UCSD-AML1 (cell line): ENCODE measurements at regions not wholly inside any gene's neighbourhood (a gene's known extent, or its start where the extent isn't known, plus 50 kb on each side); places are given as distances from the start of the nearest gene placed in this dataset.

Experiments
- DNase-seq: peaks from one replicate; lab custom pipeline; 2025; ENCODE audit not compliant: unreplicated experiment; lab: John Stamatoyannopoulos, UW

DNA sequence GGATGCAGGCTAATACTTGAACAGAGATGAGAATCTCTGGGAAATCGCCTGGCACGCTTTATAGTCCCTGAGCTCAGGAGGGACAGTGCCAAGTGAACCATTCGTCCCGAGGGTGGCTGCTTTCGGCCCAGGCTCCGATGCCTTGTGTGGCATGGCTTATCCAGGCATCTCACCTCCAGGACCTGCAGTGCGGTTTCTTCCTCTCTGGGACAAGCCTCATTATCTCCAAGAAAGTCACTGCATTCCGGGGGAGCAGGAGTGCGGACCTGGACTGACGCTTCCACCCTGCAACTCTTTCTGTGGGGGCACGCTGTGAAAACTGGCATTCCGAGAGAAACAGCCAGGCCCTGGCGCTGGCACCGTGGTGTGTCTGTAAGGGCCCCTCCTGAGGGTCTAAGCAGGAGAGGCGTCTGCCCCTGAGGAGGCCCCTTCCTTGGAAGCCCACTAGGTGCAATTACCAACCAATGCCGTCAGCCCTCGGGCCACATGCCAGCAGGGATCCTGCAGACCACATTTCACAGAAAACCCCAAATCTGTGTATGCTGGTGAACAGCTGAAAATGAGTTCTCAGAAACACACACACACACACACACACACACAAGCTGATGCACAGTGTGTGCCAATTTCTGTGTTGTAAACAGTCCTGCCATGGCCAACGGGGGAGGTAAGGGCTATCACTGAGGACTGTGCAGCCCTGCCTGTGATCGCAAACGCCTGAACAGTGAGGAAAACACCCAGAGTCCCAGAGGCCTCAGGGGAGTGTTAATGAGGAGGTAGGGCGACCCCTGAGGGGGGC lies 351.9 kb upstream of the SALL3 start:
- no peak for DNase-seq

DNA sequence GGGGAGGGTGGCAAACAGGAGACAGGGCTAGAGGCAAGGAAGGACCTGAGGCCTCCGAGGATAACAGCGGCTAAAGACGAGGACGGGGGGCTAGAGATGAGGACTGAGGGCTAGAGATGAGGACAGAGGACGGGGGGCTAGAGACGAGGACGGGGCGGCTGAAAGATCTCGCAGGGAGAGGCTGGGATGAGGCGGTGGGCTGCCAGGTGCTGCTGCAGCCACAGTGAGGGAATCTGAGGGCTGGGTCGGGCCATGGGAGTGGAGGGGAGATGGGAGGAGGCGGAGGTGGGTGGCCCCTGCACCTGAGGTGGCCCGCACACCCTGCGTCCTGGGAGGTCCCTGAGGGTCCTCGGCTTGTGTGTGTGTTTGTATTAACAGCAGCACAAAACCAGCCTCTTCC lies 350.2 kb upstream of the SALL3 start:
- no peak for DNase-seq

DNA sequence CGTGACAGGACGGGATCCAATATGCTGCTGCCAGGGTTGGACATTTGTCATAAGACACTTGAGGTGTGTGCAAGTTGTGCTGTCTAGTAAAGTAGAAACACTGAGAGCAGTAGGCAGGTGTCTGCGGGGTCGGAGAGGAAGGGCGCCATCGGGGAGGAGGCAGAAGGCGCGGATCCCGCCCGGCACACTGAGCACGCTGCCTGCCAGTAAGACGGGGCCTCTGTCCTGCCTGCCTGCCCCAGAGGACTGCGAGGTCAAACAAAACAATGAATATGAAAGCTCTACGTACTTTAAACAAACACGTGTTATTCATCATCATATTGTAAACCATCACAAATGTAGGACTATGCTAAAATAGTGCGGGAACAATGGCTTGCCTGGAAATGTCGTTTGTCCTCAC lies 349.3 kb upstream of the SALL3 start:
- no peak for DNase-seq

DNA sequence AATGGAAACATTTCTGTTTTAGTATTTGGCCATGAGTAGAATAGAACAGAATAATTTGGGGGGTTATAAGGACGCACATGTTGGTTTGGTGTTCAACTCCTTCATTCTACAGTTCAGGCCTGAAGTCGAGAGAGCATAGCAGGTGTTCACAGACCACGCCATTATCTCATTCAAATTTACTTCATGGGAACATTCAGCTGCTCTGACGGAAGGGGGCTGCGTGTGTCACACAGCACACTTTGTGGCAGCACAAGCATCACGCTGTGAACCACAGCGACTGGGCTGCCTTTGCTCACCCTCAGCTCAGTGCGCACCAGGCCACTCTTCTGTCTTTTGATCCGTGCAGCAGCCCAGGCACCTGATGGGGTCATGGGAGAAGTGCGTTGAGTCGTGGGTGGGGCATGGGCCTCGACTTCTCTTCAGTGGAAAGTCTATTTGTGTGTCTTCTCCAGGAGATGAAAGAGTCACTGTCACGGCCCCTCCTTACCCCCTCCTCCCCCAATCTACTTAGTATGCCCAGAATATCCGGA lies 348.6 kb upstream of the SALL3 start:
- DNase-seq = no peak

DNA sequence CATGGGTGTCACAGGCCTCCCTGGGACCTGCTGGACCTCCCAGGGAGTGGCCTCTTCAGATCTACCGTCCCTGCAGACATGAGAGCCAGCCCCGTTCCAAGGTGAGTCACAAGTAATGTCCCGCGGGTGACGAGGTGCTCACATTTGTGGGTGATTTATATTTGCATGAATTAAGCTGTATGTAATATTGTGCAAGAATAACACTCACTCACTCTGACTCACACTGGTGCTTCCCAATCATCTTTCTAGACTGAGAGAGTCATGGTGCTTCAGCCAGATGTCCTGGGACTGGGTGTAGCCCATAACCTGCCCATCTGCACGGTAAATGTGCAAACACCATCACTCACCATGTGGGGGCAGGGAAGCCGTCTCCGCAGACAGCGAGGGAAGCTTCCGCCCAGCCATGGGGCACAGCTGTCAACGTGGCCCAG lies 347.5 kb upstream of the SALL3 start:
- DNase-seq = no peak

DNA sequence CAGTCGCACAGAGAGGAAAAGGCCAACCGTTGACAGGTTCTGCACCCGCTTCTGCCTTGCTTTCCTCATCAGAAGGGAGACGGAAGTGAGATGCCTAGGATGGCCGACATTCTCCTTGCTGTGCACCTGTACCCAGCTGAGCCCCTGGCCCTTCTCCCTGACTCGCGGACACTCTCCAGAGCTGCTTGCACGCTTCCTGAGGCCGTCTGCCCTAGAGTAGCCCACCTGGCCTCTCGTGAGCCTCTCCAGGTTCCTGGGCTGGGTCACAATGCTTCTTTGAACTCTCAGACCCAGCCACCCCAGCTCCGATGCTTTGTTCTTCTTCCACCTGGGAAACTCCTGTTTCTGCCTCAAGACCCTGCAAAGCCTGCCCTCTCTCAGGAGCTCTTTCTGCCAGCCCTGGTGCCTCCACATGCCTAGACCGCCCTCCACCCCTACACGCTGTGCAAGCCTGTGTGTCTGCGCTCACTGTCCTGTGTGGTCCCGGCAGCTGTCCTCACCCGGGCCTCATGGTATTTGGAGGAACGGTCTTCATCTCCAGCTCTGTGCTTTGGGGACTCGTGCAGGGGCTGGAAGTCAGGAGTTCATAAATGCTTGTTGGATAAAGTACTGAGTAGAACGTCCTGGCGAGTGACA lies 345.4 kb upstream of the SALL3 start:
- no peak for DNase-seq

DNA sequence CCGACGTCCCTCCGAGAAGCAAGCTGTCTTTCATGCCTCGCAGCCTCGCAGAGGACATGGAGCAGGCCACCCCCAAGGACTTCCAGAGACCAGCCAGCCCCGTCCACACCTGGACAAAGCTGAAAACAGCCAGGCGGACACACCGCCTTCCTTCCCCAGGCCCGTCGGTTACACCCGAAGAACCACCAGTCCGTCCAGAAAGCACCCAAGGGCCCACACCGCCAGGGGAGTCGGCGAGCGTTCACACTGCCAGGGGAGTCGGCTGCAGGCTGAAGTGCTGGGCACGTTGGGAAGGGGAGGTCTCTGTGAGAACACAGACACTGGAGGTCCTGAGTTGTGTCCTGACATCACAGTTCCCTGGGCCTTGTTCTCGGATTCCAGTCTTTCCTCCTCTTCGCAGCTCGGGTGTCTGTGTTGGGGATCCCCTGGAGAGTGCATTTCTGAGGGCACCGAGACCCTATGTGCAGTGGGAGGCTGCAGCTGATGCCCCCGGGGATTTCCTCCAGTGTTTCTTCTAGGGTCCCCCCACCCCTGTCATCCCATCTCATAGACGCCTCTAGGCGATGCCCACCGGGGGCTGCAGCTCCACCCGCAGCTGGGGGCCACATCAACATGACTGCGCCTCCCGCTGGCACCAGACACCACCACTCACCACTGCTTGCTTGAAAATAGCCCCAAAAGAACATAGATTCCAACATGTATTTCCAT lies 344.4 kb upstream of the SALL3 start:
- no peak for DNase-seq

DNA sequence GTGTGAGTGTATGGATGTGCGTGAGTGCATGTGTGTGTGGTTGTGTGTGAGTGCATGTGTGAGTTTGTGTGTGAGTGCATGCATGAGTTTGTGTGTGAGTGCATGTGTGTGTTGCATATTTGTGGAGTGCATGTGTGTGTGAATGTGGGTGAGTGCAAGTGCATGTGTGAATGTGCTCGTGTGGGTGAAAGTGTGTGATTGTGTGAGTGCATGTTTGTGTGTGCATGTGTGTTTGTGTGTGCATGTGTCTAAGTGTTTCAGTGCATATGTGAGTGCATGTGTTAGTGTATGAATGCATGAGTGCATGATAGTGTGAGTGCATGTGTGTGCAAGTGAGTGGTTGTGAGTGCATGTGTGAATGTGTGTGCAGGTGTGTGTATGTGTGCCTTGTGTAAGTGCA lies 343.4 kb upstream of the SALL3 start:
- DNase-seq = no peak

DNA sequence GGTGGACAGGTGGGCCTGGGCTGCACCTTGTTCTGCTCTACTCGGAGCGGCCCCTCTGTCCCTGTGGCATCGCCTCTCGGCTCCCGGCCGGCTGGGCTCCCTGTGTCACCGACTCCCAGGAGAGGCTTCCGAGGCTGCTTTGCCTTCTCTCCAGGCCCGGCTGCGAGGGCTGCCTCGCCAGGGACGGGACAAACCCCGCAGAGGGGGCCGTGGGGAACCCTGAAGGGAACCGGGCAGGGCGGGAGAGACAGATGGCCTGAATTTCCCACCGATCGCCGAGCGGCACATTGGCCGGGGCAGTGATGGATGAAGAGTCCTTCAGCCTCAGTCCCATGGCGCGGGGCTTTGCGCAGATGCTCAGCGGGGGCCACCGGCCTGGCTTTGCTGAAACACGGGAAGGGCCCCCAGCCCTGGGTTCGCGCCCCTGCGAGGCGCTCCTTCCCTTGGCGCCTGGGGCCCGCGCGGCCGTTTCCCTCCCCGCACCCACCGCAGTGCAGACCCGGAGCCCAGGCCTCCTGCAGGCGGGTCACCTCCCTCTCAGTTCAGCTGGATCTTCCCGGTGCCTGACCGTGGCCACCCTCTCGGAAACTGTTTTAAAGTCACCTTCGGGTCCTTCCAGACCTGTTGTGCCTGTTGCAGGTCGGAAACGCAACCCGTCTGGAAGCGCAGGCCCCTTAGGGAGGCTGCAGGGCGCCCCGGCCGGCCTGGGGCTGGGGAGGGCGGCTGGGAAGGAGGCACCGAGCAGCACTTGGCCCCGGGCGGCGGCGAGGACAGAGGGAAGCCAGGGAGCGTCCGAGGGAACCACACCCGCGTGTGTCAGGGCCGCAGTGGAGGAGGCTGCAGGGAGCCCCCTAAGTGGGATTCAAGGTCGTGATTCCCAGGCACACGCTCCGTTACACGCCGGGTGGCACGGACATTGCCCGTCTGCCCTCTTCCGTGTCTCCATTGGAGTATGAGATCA lies 341.9 kb upstream of the SALL3 start:
- no peak for DNase-seq

DNA sequence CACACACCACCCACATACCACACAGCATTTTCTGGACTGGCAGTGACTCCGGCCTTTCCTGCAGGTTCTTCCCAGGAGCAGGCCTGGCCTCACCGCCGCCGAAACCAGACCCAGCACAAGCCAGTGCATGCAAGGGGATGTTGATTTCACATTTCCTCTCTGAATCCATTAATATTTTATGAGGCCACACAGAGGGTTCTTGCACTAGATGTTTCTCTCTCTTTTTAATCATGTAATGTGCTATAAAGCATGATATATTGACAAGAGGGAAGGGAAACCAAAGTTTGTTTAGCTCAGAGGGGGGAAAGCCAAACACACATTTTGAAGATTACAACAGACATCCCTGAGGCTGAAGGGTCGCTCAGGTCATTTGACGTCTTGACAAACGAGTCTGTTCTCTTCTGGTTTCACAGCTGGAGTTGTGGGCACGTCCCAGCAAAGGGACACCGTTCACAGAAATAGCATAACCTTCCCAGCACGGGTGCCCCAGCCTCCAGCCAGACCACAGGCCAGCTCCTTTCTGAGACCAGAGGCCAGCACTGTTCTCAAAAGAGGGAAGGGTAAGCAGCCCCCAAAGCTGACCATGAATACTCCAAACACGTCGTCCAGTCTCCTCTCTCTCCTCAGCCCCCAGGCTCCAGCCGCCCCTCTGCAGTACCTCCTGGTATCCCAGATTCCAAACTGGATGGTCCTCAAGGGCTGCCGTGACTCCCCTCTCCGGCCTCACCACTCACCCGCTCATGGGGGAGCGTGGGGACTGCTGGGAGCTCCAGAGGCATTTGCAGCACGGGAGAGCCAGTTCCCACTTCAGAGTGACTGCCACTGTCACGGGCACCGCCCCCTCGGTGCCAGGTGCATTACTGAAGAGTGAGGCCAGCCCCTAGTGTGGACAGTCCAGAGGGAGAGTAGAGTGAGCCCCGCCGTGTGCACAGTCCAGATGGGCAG lies 340.3 kb upstream of the SALL3 start:
- no peak for DNase-seq

DNA sequence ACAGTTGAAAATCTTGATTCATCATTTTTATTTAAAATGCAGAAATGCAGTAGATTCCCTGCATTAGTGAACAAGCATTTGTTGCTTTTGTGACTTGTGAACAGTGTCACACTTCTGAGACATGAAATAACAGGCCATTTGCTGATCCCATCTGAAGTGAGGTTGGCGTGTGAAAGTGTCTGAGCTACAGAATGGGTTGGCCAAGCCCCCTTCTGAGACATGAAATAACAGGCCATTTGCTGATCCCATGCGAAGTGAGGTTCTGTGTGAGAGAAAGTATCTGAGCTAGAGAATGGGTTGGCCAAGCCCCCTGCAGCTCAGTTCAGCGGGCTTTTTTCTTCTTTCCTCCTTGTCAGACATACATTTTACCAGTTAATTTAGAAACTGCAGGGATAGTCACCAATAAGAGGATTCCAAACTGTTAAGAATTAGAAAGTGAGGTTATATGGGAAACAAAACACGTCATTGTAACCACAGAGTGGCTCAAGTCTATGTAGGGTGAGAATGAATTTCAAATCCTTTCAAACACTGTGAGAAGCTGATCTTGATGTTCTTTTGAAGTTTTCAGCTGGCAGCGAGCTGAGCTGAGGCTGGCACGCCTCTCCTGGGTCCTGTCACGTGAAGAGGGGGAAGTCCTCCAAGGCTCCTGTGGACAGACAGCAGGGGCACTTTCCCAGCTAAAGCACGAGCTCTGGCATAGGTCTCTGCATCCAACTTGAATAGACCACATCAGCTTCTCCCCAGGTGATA lies 339.2 kb upstream of the SALL3 start:
- no peak for DNase-seq

DNA sequence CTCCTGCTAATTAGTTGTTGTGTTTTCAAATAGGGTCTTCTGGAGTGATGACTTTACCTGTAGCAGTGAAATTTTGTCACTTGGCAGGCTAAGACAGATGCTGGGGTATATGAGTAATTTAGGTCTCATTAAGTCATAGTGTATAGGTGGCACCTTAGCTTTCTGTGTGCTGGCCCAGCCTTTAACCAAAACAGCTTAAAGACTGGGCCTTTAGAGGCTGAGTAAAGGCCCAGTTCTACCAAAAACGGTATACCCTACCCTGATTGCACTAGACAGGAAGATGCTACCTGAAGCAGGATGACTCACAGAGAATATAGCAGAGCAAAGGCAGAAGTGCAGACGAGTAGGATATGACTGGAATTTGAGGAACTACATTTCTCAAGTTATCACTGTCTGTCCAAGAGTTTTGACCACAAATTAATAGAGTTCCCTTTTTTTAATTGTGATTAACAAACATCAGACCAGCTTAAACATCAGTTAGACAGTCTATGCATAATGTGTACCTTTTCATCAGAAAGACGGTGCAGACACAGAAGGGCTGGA lies 337.9 kb upstream of the SALL3 start:
- no peak for DNase-seq

DNA sequence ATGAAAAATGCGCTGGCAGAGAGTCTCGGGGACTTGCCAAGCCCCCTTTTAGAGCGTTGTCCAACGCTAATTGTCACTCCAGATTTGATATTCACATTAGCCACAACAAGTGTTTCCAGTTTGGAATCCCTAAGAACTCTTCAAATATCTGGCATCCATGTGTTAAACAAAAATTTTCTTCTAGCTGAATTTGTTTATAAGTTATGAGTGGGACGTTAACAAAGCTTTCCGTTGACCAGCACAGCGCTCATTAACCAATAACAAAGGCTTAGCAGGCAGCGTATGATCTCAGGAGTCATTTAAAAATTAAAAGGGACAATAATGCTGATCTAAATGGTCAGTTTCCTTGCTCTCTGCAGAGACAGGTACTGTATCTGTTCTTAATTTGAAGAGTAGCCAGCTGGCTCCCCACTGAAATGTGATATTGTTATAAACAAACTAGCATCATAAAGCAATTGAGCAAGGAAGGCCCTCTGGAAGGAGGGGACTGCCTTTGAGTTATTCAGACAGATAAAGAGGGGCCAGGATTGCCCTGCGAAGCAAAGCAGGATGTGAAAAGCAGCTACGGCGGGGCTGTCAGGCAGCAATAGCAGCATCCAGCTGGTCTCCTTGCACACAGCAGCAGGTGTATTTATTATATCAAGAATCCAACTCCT lies 337.2 kb upstream of the SALL3 start:
- DNase-seq = no peak

DNA sequence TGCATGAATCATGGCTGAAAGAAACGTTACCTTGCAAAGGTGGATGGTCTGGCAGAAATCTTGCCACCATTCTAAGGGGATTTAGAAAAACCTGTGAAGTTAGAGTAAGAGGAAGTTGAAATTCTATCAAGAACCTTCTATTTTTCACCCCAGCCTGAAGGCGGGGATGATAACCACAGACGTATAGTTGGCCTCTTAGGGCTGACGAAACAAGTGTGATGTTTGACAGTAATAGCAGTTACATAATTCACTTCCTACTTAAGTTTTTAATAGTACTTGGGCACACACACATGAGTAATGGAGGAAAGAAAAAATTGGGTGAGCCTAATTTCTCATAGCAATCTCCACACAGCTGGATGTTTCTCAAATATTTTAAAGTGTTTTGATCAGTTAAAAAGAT lies 336.6 kb upstream of the SALL3 start:
- DNase-seq = no peak

DNA sequence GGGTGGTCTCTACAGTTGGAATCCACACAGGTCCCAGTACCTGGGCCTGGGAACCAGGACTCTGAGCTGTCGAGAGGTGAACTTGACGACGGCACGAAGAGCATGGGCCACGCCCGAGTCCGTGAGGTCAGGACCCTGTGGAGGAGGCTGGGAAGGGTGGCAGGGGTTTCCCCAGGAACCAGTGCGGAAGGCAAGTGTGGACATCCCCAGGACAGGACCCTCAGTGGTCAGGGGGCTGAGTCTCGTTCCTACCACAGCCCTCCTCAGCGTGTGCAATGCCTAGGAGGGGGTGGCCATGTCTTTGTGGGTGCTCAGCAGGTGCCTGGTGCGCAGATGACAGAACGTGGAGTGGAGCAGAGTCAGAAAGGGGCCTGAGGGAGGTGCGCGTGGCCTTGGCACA lies 335.6 kb upstream of the SALL3 start:
- DNase-seq = no peak

DNA sequence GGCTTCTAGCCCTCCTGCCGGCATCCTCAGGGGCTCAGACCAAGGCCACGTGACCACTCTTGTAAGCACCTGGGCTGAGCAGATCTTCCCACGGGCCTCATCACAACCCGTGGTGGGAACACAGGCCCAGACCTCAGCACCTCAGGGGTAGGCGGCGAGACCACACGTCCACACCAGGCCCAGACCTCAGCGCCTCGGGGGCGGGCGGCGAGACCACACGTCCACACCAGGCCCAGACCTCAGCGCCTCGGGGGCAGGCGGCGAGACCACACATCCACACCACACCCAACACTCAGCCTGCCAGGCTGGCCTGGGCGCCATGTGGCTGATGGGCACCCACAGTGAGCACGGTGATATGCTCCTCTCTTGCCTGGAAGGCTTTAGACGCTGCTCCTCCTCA lies 334.4 kb upstream of the SALL3 start:
- DNase-seq = no peak

DNA sequence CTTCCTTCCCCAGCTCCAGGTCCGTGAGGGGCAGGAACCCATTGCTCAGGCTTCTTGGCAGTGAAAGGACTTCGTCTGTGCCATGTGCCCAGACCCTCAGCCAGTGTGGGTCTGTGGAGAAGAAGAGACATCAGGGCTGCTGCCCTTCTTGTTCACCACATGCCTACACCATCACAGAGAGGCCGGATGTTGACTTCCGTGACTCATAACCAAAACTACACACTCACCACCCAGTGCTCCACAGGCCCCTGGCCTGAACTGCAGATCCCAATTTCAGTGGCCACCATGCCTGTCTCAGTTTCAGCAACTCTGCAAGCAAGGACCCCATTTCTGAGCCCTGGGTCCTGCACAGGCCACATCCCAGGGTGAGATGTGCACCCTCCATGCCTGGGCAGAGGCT lies 332.6 kb upstream of the SALL3 start:
- no peak for DNase-seq

DNA sequence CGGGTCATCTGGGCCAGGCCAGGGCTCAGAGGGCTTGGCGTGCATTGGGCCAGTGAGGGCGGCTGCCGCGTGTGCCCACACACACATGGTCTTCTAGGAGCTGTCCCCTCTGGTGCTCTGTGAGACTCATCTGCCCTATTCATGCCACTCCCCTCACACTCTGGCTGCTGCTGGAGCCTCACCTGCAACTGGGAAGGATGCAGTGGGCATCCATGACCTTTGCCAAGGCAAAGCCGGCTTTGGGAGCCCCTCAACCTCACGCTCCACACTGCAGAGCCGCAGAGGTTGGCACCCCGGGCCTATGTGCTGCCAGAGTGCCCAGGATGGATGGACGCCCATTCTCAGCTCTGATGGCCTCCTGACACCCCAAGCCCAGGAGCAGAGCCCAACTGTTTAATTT lies 330.2 kb upstream of the SALL3 start:
- no peak for DNase-seq
